H9 (cell line): ENCODE measurements at regions not wholly inside any gene's neighbourhood (a gene's known extent, or its start where the extent isn't known, plus 50 kb on each side); places are given as distances from the start of the nearest gene placed in this dataset.

Source experiments
- DNase-seq: peaks from one replicate; pipeline ENCODE4 v3.0.0-alpha.2; 2017
- H2AFZ ChIP-seq: one replicate; pipeline ENCODE4 v1.6.1; 2013; ENCODE audit warnings: mild to moderate bottlenecking, low read length, control low read depth, moderate library complexity
- H2AK5ac ChIP-seq: 2 replicates; pipeline ENCODE4 v1.6.1; 2013; ENCODE audit warnings: low read length, control low read depth, mixed read lengths; ENCODE audit not compliant: insufficient read length
- H2BK120ac ChIP-seq: one replicate; pipeline ENCODE4 v1.6.1; 2013; ENCODE audit warnings: low read depth, mild to moderate bottlenecking, low read length, control low read depth, inconsistent platforms; ENCODE audit not compliant: poor library complexity, severe bottlenecking
- H2BK12ac ChIP-seq: 2 replicates; pipeline ENCODE4 v1.6.1; 2013; ENCODE audit warnings: low read length, control low read depth, mixed read lengths, low read depth; ENCODE audit not compliant: insufficient read length
- H2BK15ac ChIP-seq: 2 replicates; pipeline ENCODE4 v1.6.1; 2013; ENCODE audit warnings: low read depth, low read length, control low read depth
- H2BK20ac ChIP-seq: one replicate; pipeline ENCODE4 v1.6.1; 2013; ENCODE audit warnings: low read depth, mild to moderate bottlenecking, low read length, control low read depth, inconsistent platforms; ENCODE audit not compliant: poor library complexity, severe bottlenecking
- H2BK5ac ChIP-seq: 2 replicates; pipeline ENCODE4 v1.6.1; 2013; ENCODE audit warnings: low read length, control low read depth, mixed read lengths; ENCODE audit not compliant: insufficient read length
- H3K14ac ChIP-seq: 2 replicates; pipeline ENCODE4 v1.6.1; 2013; ENCODE audit warnings: low read length, control low read depth; ENCODE audit not compliant: insufficient read depth
- H3K18ac ChIP-seq: 2 replicates; pipeline ENCODE4 v1.6.1; 2013; ENCODE audit warnings: low read depth, mild to moderate bottlenecking, mixed read lengths, low read length, control low read depth; ENCODE audit not compliant: insufficient read length
- H3K23ac ChIP-seq: 2 replicates; pipeline ENCODE4 v1.6.1; 2013; ENCODE audit warnings: low read length, control low read depth, mixed read lengths, low read depth; ENCODE audit not compliant: insufficient read length
- H3K23me2 ChIP-seq: 2 replicates; pipeline ENCODE4 v1.6.1; 2013; ENCODE audit warnings: low read depth, mild to moderate bottlenecking, mixed read lengths, low read length, control low read depth; ENCODE audit not compliant: insufficient read length, poor library complexity, severe bottlenecking
- H3K27ac ChIP-seq: 2 replicates; pipeline ENCODE4 v1.5.1; 2013; ENCODE audit warnings: low read length, control low read depth, mixed read lengths, low read depth; ENCODE audit not compliant: insufficient read length
- H3K27me3 ChIP-seq: 2 replicates; pipeline ENCODE4 v1.6.1; 2013; ENCODE audit warnings: low read length, control low read depth, inconsistent platforms; ENCODE audit not compliant: insufficient read depth
- H3K4ac ChIP-seq: 2 replicates; pipeline ENCODE4 v1.6.1; 2013; ENCODE audit warnings: low read depth, mild to moderate bottlenecking, control low read depth, inconsistent platforms, low read length, moderate library complexity
- H3K4me1 ChIP-seq: 2 replicates; pipeline ENCODE4 v1.6.1; 2013; ENCODE audit warnings: low read length, control low read depth, inconsistent platforms; ENCODE audit not compliant: insufficient read depth
- H3K4me2 ChIP-seq: 2 replicates; pipeline ENCODE4 v1.6.1; 2013; ENCODE audit warnings: low read length, control low read depth, mixed read lengths; ENCODE audit not compliant: insufficient read length, insufficient read depth
- H3K56ac ChIP-seq: 2 replicates; pipeline ENCODE4 v1.6.1; 2013; ENCODE audit warnings: low read depth, mild to moderate bottlenecking, mixed read lengths, low read length, control low read depth; ENCODE audit not compliant: insufficient read length
- H3K79me1 ChIP-seq: 2 replicates; pipeline ENCODE4 v1.6.1; 2013; ENCODE audit warnings: low read depth, mild to moderate bottlenecking, moderate library complexity, low read length, control low read depth, inconsistent platforms; ENCODE audit not compliant: insufficient read depth, poor library complexity, severe bottlenecking
- H3K79me2 ChIP-seq: 2 replicates; pipeline ENCODE4 v1.6.1; 2013; ENCODE audit warnings: low read length, control low read depth, inconsistent platforms; ENCODE audit not compliant: insufficient read depth
- H3K9ac ChIP-seq: 2 replicates; pipeline ENCODE4 v1.6.1; 2013; ENCODE audit warnings: low read length, control low read depth, mixed read lengths; ENCODE audit not compliant: insufficient read length; ENCODE audit errors: extremely low read depth
- H3K9me3 ChIP-seq: one replicate; pipeline ENCODE4 v1.6.1; 2013; ENCODE audit warnings: low read depth, low read length, inconsistent platforms; ENCODE audit not compliant: control insufficient read depth
- H3T11ph ChIP-seq: one replicate; pipeline ENCODE4 v1.6.1; 2013; ENCODE audit warnings: mild to moderate bottlenecking, low read length, control low read depth, inconsistent platforms
- H4K20me1 ChIP-seq: one replicate; pipeline ENCODE4 v1.6.1; 2013; ENCODE audit not compliant: control insufficient read depth, insufficient read length, insufficient read depth
- H4K5ac ChIP-seq: 2 replicates; pipeline ENCODE4 v1.6.1; 2013; ENCODE audit warnings: low read depth, mild to moderate bottlenecking, mixed read lengths, low read length, control low read depth; ENCODE audit not compliant: insufficient read length
- H4K8ac ChIP-seq: replicated peaks from 2 replicates; pipeline ENCODE4 v1.6.1; 2013; ENCODE audit warnings: low read length, control low read depth, mixed read lengths, low read depth; ENCODE audit not compliant: insufficient read length
- H4K91ac ChIP-seq: 2 replicates; pipeline ENCODE4 v1.6.1; 2013; ENCODE audit warnings: low read depth, mild to moderate bottlenecking, moderate library complexity, mixed read lengths, low read length, control low read depth; ENCODE audit not compliant: insufficient read length
- H3K27ac Mint-ChIP-seq, 3 experiments: 2 replicates in 2 of 3; 3 replicates in 1 of 3; pipeline ENCODE4 v1.8.0; 2020 to 2021; ENCODE audit warnings: mixed read lengths in 3 of 3, mild to moderate bottlenecking in 1 of 3, moderate library complexity in 1 of 3
- H3K27me3 Mint-ChIP-seq: 2 replicates; pipeline ENCODE4 v1.8.0; 2021; ENCODE audit warnings: low read depth, mild to moderate bottlenecking, moderate library complexity, mixed read lengths
- H3K36me3 Mint-ChIP-seq, 3 experiments: 2 replicates in 2 of 3; 3 replicates in 1 of 3; pipeline ENCODE4 v1.8.0; 2020 to 2021; ENCODE audit warnings: low read depth in 3 of 3, mixed read lengths in 3 of 3; ENCODE audit not compliant: insufficient read depth in 1 of 3
- H3K4me1 Mint-ChIP-seq, 2 experiments: 2 replicates each; pipeline ENCODE4 v1.8.0; 2020; ENCODE audit warnings: mixed read lengths in 2 of 2
- H3K4me3 Mint-ChIP-seq, 2 experiments: 2 replicates in 1 of 2; 3 replicates in 1 of 2; pipeline ENCODE4 v1.8.0; 2020 to 2021; ENCODE audit warnings: mild to moderate bottlenecking in 2 of 2, mixed read lengths in 2 of 2, moderate library complexity in 1 of 2
- H3K9me3 Mint-ChIP-seq, 2 experiments: 2 replicates in 1 of 2; 3 replicates in 1 of 2; pipeline ENCODE4 v1.8.0; 2020; ENCODE audit warnings: mild to moderate bottlenecking in 2 of 2, mixed read lengths in 2 of 2, moderate library complexity in 1 of 2
- WGBS: extraction: QIAGEN DNeasy Blood & Tissue Kit; methylation state at CpG from one replicate; pipeline ENCODE4 v1.1.7; 2013; ENCODE audit warnings: missing lambda C conversion rate, low lambda C conversion rate, mixed read lengths; ENCODE audit not compliant: insufficient read length; ENCODE audit errors: extremely low coverage; 5-methylcytosine and 5-hydroxymethylcytosine counted together
- TF ChIP-seq, protein P1 (sequence below): fragments of 200-600 bp; sonication (generic); conservative IDR thresholded peaks from 3 replicates; pipeline ENCODE4 v1.8.0; 2021; ENCODE audit warnings: antibody characterized with exemption, mild to moderate bottlenecking

DNA sequence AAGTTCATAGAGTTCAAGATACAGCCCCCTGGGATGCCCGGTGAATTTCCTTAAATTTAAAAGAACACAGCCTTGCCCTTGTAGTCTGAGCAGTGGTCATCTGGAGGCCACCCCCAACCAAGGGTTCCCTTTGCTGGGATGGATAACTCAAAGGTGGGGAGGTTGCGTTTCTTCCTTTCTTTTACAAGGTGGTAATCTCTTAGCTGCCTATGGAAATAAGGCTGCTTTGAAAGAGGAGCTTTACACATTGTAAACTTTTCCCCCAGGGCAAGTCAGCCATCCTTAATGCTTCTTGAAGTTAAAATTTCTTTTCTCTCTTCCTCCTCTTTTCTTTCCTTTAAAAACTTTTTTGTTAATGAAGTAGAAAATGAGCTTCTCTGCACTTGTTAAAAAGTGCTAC is 71.2 kb upstream of the PRDM1 start:
- no peak overlapping the region for H3K27ac ChIP-seq
- H3K23ac ChIP-seq = no peak overlapping the region
- Mint-ChIP-seq H3K27ac (peak overlapping the region in 1 of 3 experiments; percentile 95; a peak in 2 of 7 replicates), H3K9me3 (no peaks in the 10 kb centered on the region; a peak in 2 of 5 replicates), H3K4me1 (peaks cover 39 to 43% of the 10 kb centered on the region in 2 experiments), H3K4me3 (peak overlapping the region in 1 of 2 experiments; percentile 16; a peak in 1 of 5 replicates), H3K36me3 (no peaks in the 10 kb centered on the region), H3K27me3 (peaks cover 4% of the 10 kb centered on the region; the same call in 1 of the 2 replicates)
- no peak overlapping the region for H2BK5ac ChIP-seq
- TF ChIP-seq, protein P1, sequence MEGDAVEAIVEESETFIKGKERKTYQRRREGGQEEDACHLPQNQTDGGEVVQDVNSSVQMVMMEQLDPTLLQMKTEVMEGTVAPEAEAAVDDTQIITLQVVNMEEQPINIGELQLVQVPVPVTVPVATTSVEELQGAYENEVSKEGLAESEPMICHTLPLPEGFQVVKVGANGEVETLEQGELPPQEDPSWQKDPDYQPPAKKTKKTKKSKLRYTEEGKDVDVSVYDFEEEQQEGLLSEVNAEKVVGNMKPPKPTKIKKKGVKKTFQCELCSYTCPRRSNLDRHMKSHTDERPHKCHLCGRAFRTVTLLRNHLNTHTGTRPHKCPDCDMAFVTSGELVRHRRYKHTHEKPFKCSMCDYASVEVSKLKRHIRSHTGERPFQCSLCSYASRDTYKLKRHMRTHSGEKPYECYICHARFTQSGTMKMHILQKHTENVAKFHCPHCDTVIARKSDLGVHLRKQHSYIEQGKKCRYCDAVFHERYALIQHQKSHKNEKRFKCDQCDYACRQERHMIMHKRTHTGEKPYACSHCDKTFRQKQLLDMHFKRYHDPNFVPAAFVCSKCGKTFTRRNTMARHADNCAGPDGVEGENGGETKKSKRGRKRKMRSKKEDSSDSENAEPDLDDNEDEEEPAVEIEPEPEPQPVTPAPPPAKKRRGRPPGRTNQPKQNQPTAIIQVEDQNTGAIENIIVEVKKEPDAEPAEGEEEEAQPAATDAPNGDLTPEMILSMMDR = no peak
- H3K4me2 ChIP-seq = no peak overlapping the region
- H3K23me2 ChIP-seq = no peaks in the 10 kb centered on the region
- no peak overlapping the region for H2BK15ac ChIP-seq
- H3K4ac ChIP-seq = no peak overlapping the region
- no peak overlapping the region for H4K5ac ChIP-seq
- H3K14ac ChIP-seq = no peak overlapping the region
- H3T11ph ChIP-seq = no peak overlapping the region
- H2AK5ac ChIP-seq = no peak overlapping the region
- H3K18ac ChIP-seq = no peak overlapping the region
- no peak overlapping the region for H4K91ac ChIP-seq
- no peaks in the 10 kb centered on the region for H3K79me2 ChIP-seq
- no peaks in the 10 kb centered on the region for H3K27me3 ChIP-seq
- no peak overlapping the region for H4K8ac ChIP-seq
- H3K79me1 ChIP-seq = no peaks in the 10 kb centered on the region
- WGBS = no CpG with 5 or more reads among the region's 2 CpGs
- H2AFZ ChIP-seq = no peak overlapping the region
- H2BK12ac ChIP-seq = no peak overlapping the region
- peak; percentile 45 for DNase-seq
- H2BK120ac ChIP-seq = no peak overlapping the region
- no peaks in the 10 kb centered on the region for H3K9me3 ChIP-seq
- H4K20me1 ChIP-seq = no peaks in the 10 kb centered on the region
- 0 out of 2 replicates have a peak, but pooled peaks cover 2% of the 10 kb centered on the region for H3K4me1 ChIP-seq
- H3K9ac ChIP-seq = no peak overlapping the region
- no peak overlapping the region for H3K56ac ChIP-seq
- H2BK20ac ChIP-seq = no peak overlapping the region
